ENCODE measurements at regions not wholly inside any gene's neighbourhood (a gene's known extent, or its start where the extent isn't known, plus 50 kb on each side); places are given as distances from the start of the nearest gene placed in this dataset.

GRCh38 chr12:115666168-115666567 is 611.3 kb downstream of the MED13L start:
- TF ChIP-seq ZC3H10 (CRISPR knock-in tag; IDR thresholded peaks at IDR 0.05) = no peak
- TF ChIP-seq ZNF8 (CRISPR knock-in tag; IDR thresholded peaks at IDR 0.05) = no peak
- no peak for TF ChIP-seq ESRRG (CRISPR knock-in tag; IDR thresholded peaks at IDR 0.05)
- TF ChIP-seq PPARA (CRISPR knock-in tag; IDR thresholded peaks at IDR 0.05; ENCODE audit: borderline replicate concordance) = no peak
- TF ChIP-seq ZNF70 (CRISPR knock-in tag; IDR thresholded peaks at IDR 0.05) = no peak
- no peak for TF ChIP-seq POU6F1 (CRISPR knock-in tag; IDR thresholded peaks at IDR 0.05; ENCODE audit: borderline replicate concordance, low read depth)
- TF ChIP-seq PATZ1 (CRISPR knock-in tag; IDR thresholded peaks at IDR 0.05; ENCODE audit: borderline replicate concordance) = no peak
- no peak for TF ChIP-seq ZFP30 (CRISPR knock-in tag; IDR thresholded peaks at IDR 0.05)
- no peak for TF ChIP-seq ARNTL (CRISPR knock-in tag; IDR thresholded peaks at IDR 0.05; ENCODE audit: borderline replicate concordance, low read depth)
- TF ChIP-seq TCF4 (CRISPR knock-in tag; IDR thresholded peaks at IDR 0.05; ENCODE audit: borderline replicate concordance) = no peak
- ATAC-seq = no peak

GRCh38 chr12:115661112-115661511 is 616.4 kb downstream of the MED13L start:
- no peak for ATAC-seq

GRCh38 chr12:115660211-115660805 is 617.2 kb downstream of the MED13L start:
- TF ChIP-seq ZFP3 (CRISPR knock-in tag; IDR thresholded peaks at IDR 0.05) = no peak
- no peak for TF ChIP-seq RARB (CRISPR knock-in tag; IDR thresholded peaks at IDR 0.05)
- TF ChIP-seq ZFP30 (CRISPR knock-in tag; IDR thresholded peaks at IDR 0.05) = no peak
- TF ChIP-seq CSRNP3 (CRISPR knock-in tag; IDR thresholded peaks at IDR 0.05) = no peak
- TF ChIP-seq POU6F1 (CRISPR knock-in tag; IDR thresholded peaks at IDR 0.05; ENCODE audit: borderline replicate concordance, low read depth) = no peak
- no peak for TF ChIP-seq SNAI2 (CRISPR knock-in tag; IDR thresholded peaks at IDR 0.05)
- no peak for TF ChIP-seq TCF4 (CRISPR knock-in tag; IDR thresholded peaks at IDR 0.05; ENCODE audit: borderline replicate concordance)
- TF ChIP-seq GLIS3 (CRISPR knock-in tag; IDR thresholded peaks at IDR 0.05) = no peak
- TF ChIP-seq CSDC2 (CRISPR knock-in tag; IDR thresholded peaks at IDR 0.05) = no peak
- TF ChIP-seq ESRRG (CRISPR knock-in tag; IDR thresholded peaks at IDR 0.05) = no peak
- no peak for ATAC-seq

More at GRCh38 chr12:115661112-115661511, 616.4 kb downstream of the MED13L start:
- TF ChIP-seq CSDC2 (CRISPR knock-in tag; IDR thresholded peaks at IDR 0.05) (no peak), ISL1 (CRISPR knock-in tag; IDR thresholded peaks at IDR 0.05) (peak; percentile 63), TSHZ2 (CRISPR knock-in tag; IDR thresholded peaks at IDR 0.05) (no peak), ZNF565 (CRISPR knock-in tag; conservative IDR thresholded peaks at IDR 0.05; ENCODE audit: low read depth) (no peak)

GRCh38 chr12:115659422-115659821 is 618.1 kb downstream of the MED13L start:
- TF ChIP-seq GLIS3 (CRISPR knock-in tag; IDR thresholded peaks at IDR 0.05) = no peak
- TF ChIP-seq CREB5 (CRISPR knock-in tag; IDR thresholded peaks at IDR 0.05; ENCODE audit: low read depth) = no peak
- TF ChIP-seq RARB (CRISPR knock-in tag; IDR thresholded peaks at IDR 0.05) = no peak
- no peak for ATAC-seq
